MM.1S (cell line): ENCODE measurements at regions not wholly inside any gene's neighbourhood (a gene's known extent, or its start where the extent isn't known, plus 50 kb on each side); places are given as distances from the start of the nearest gene placed in this dataset.

ENCODE experiments used
- CTCF ChIP-seq: fragments of 300-600 bp; sonication (generic); IDR thresholded peaks from 2 replicates; pipeline ENCODE4 v1.5.1; 2016; ENCODE audit warnings: antibody characterized with exemption, low read length, mixed read lengths
- EZH2 ChIP-seq: fragments of 300-600 bp; sonication (generic); optimal IDR thresholded peaks from 2 replicates; pipeline ENCODE3; 2017; ENCODE audit warnings: low read depth, mild to moderate bottlenecking, antibody characterized with exemption, low read length, mixed read lengths
- EZH2phosphoT487 ChIP-seq: fragments of 300-600 bp; sonication (generic); IDR thresholded peaks from 2 replicates; pipeline ENCODE4 v1.6.1; 2018; ENCODE audit warnings: antibody characterized with exemption, low read length

GRCh38 chr3:164196477-164196876 is 881.8 kb downstream of the SI start:
- TF ChIP-seq EZH2 (no peak), CTCF (no peak), EZH2phosphoT487 (no peak)
